Endothelial cell of umbilical vein (primary cell): ENCODE measurements at regions not wholly inside any gene's neighbourhood (a gene's known extent, or its start where the extent isn't known, plus 50 kb on each side); places are given as distances from the start of the nearest gene placed in this dataset.

Experiments
- BruUV-seq: library from RNA; stranded (reverse); fragments of 400-500 nt; replicated peaks from 2 replicates; lab custom pipeline; 2021; lab: Mats Ljungman, UMichigan
- CTCF ChIA-PET: fragments of 300-600, 350-600 bp; sonication (Branson Sonifier 250); formaldehyde crosslinking; loops from one replicate; lab custom pipeline; 2021; ENCODE audit warnings: antibody characterized with exemption, inconsistent platforms; lab: Charles Lee
- POLR2A ChIA-PET: fragments of 300-600, 350-600 bp; sonication (Branson Sonifier 250); formaldehyde crosslinking; loops from one replicate; lab custom pipeline; 2021; ENCODE audit warnings: antibody characterized with exemption, inconsistent platforms; lab: Charles Lee
- DNase-seq: peaks from one replicate; pipeline ENCODE4 v3.0.0-alpha.2; 2011; ENCODE audit warnings: low read depth, low spot score
- FAIRE-seq: peaks from 2 replicates; lab custom pipeline; 2011; peaks lifted over from hg19 to GRCh38; lab: Jason Lieb, UNC
- H2AFZ ChIP-seq: 2 replicates; pipeline ENCODE4 v1.6.0; 2012; ENCODE audit warnings: low read depth, low read length, control low read depth, inconsistent platforms
- H3K27ac ChIP-seq: 2 replicates; pipeline ENCODE4 v1.5.1; 2011; ENCODE audit warnings: low read depth, mild to moderate bottlenecking, control low read depth, low read length, moderate library complexity; ENCODE audit not compliant: insufficient read depth
- H3K27me3 ChIP-seq, 2 experiments: 2 replicates each; pipeline versions ENCODE4 v1.6.0 to v1.6.1; 2011; ENCODE audit warnings: low read length in 2 of 2, mixed read lengths in 1 of 2; ENCODE audit not compliant: control insufficient read depth in 2 of 2, insufficient read depth in 2 of 2
- H3K36me3 ChIP-seq, 2 experiments: 2 replicates in 1 of 2; 3 replicates in 1 of 2; pipeline ENCODE4 v1.5.1; 2011; ENCODE audit warnings: low read length in 2 of 2, mild to moderate bottlenecking in 1 of 2, moderate library complexity in 1 of 2; ENCODE audit not compliant: control insufficient read depth in 2 of 2, insufficient read depth in 2 of 2; ENCODE audit errors: extremely low read depth in 1 of 2
- H3K4me1 ChIP-seq: 3 replicates; pipeline ENCODE4 v1.5.1; 2011; ENCODE audit warnings: mild to moderate bottlenecking, low read length; ENCODE audit not compliant: control insufficient read depth, insufficient read depth; ENCODE audit errors: extremely low read depth
- H3K4me2 ChIP-seq: 2 replicates; pipeline ENCODE4 v1.6.1; 2011; ENCODE audit warnings: low read length, control low read depth, mixed read lengths; ENCODE audit not compliant: insufficient read depth
- H3K4me3 ChIP-seq, 3 experiments: fragments of 200-600 bp in 1 of 3; sonication (generic), shearing (Covaris generic) in 1 of 3; replicated peaks in 1 of 3; 2 replicates each; pipeline ENCODE4 v1.5.1; 2011 to 2016; ENCODE audit warnings: control low read depth in 3 of 3, low read length in 3 of 3, mild to moderate bottlenecking in 2 of 3, inconsistent platforms in 1 of 3, low read depth in 1 of 3, moderate library complexity in 1 of 3; ENCODE audit not compliant: insufficient read depth in 1 of 3
- H3K79me2 ChIP-seq: 2 replicates; pipeline ENCODE4 v1.6.0; 2012; ENCODE audit warnings: low read length, inconsistent platforms; ENCODE audit not compliant: control insufficient read depth, insufficient read depth
- H3K9ac ChIP-seq: replicated peaks from 2 replicates; pipeline ENCODE3; 2011; ENCODE audit warnings: low read length, control low read depth; ENCODE audit not compliant: insufficient read depth; ENCODE audit errors: extremely low read depth
- H3K9me1 ChIP-seq: replicated peaks from 3 replicates; pipeline ENCODE4 v1.6.0; 2011; ENCODE audit warnings: mild to moderate bottlenecking, low read length; ENCODE audit not compliant: control insufficient read depth, insufficient read depth; ENCODE audit errors: extremely low read depth
- H3K9me3 ChIP-seq: replicated peaks from 2 replicates; pipeline ENCODE4 v1.5.1; 2012; ENCODE audit warnings: low read length, inconsistent platforms; ENCODE audit not compliant: control insufficient read depth, insufficient read depth
- H4K20me1 ChIP-seq: replicated peaks from 2 replicates; pipeline ENCODE3; 2011; ENCODE audit warnings: mild to moderate bottlenecking, low read length; ENCODE audit not compliant: control insufficient read depth, insufficient read depth; ENCODE audit errors: extremely low read depth
- EZH2 ChIP-seq: IDR thresholded peaks from 2 replicates; pipeline ENCODE4 v1.6.1; 2012; ENCODE audit warnings: borderline replicate concordance, low read depth, mild to moderate bottlenecking, moderate library complexity, low read length, inconsistent platforms; ENCODE audit not compliant: severe bottlenecking
- FOS ChIP-seq: IDR thresholded peaks from 2 replicates; pipeline ENCODE4 v1.6.1; 2011; ENCODE audit warnings: mild to moderate bottlenecking, low read length, moderate library complexity, borderline replicate concordance; ENCODE audit not compliant: insufficient read depth
- GATA2 ChIP-seq: IDR thresholded peaks from 2 replicates; pipeline ENCODE4 v1.7.0; 2011; ENCODE audit warnings: low read depth, mild to moderate bottlenecking, moderate library complexity, mixed read lengths, low read length; ENCODE audit not compliant: insufficient read length, insufficient read depth
- JUN ChIP-seq: IDR thresholded peaks from 2 replicates; pipeline ENCODE4 v1.6.1; 2011; ENCODE audit warnings: borderline replicate concordance, low read depth; ENCODE audit not compliant: insufficient read length, insufficient read depth
- MYC ChIP-seq: IDR thresholded peaks from one replicate; pipeline ENCODE4 v1.6.1; 2011; ENCODE audit warnings: mild to moderate bottlenecking, low read depth, low read length
- POLR2A ChIP-seq: IDR thresholded peaks from 2 replicates; pipeline ENCODE4 v1.6.1; 2012; ENCODE audit warnings: low read depth, mild to moderate bottlenecking, control low read depth, low read length
- POLR2AphosphoS5 ChIP-seq: IDR thresholded peaks from 2 replicates; pipeline ENCODE4 v1.6.1; 2012; ENCODE audit warnings: low read depth, mild to moderate bottlenecking, control low read depth, low read length, moderate library complexity; ENCODE audit not compliant: insufficient read depth
- dilution Hi-C: fragments of 300-500 bp; cut with MboI; formaldehyde crosslinking; loops from one replicate; pipeline ENCODE4 v1.15.0; 2019; ENCODE audit warnings: low sequenced_read_pairs; ENCODE audit not compliant: extremely low pct_ligation_motif_present
- intact Hi-C: fragments of 100-400 bp; cut with micrococcal nuclease; formaldehyde crosslinking; loops from one replicate; pipeline ENCODE4 v1.10.0; 2022
- TF ChIP-seq, protein P1 (sequence below), 2 donors: IDR thresholded peaks; 1 replicate in 1 of 2; 2 replicates in 1 of 2; pipeline ENCODE4 v1.5.1; 2011; ENCODE audit warnings: low read length in 2 of 2, mild to moderate bottlenecking in 2 of 2, moderate library complexity in 2 of 2, control low read depth in 1 of 2, inconsistent platforms in 1 of 2, low read depth in 1 of 2; ENCODE audit not compliant: insufficient read depth in 1 of 2; ENCODE audit errors: extremely low read depth in 1 of 2
- TF ChIP-seq, protein P2 (sequence below): IDR thresholded peaks from 2 replicates; pipeline ENCODE4 v1.6.1; 2011; ENCODE audit not compliant: insufficient read depth, insufficient read length

DNA sequence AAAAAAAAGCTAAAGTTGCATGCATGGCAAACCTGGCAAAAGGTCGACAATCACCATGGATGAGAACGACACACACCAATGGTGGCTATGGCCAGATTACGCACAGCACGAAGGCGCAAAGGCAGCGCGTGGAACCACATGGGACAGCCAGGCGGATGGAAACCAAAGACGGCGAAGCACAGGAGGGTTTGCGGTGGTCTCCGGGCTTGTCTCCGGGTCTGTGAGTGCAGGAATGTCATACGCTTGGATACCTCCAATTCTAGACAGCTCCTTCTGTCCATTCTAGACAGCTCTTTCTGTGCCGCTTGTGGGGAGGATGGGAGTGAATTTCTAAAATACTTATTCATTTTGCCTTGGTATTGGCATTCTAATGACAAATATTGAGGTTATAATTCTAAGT, 685.4 kb downstream of the BRD1 start:
- Histone ChIP-seq H3K4me2 (no peak overlapping the region), H3K27me3 (no peaks in the 10 kb centered on the region), H3K9ac (no peak overlapping the region), H3K27ac (no peak overlapping the region), H3K9me1 (no peaks in the 10 kb centered on the region), H3K4me3 (no peak overlapping the region), H3K79me2 (no peaks in the 10 kb centered on the region), H4K20me1 (no peaks in the 10 kb centered on the region), H3K36me3 (no peaks in the 10 kb centered on the region), H3K4me1 (no peaks in the 10 kb centered on the region), H3K9me3 (peaks cover 9% of the 10 kb centered on the region), H2AFZ (no peak overlapping the region)
- intact Hi-C loops = no loop called here
- ChIA-PET POLR2A (no interaction called here), CTCF (no interaction called here)
- BruUV-seq = no TSS peak
- no peak for TF ChIP-seq POLR2AphosphoS5
- TF ChIP-seq, protein P1, sequence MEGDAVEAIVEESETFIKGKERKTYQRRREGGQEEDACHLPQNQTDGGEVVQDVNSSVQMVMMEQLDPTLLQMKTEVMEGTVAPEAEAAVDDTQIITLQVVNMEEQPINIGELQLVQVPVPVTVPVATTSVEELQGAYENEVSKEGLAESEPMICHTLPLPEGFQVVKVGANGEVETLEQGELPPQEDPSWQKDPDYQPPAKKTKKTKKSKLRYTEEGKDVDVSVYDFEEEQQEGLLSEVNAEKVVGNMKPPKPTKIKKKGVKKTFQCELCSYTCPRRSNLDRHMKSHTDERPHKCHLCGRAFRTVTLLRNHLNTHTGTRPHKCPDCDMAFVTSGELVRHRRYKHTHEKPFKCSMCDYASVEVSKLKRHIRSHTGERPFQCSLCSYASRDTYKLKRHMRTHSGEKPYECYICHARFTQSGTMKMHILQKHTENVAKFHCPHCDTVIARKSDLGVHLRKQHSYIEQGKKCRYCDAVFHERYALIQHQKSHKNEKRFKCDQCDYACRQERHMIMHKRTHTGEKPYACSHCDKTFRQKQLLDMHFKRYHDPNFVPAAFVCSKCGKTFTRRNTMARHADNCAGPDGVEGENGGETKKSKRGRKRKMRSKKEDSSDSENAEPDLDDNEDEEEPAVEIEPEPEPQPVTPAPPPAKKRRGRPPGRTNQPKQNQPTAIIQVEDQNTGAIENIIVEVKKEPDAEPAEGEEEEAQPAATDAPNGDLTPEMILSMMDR (IDR thresholded peaks at IDR 0.05; ENCODE audit: extremely low read depth in 1 of 2, insufficient read depth in 1 of 2, low read depth in 1 of 2, low read length in 2 of 2) = no peak
- no peak for TF ChIP-seq GATA2
- TF ChIP-seq JUN = no peak
- TF ChIP-seq, protein P2, sequence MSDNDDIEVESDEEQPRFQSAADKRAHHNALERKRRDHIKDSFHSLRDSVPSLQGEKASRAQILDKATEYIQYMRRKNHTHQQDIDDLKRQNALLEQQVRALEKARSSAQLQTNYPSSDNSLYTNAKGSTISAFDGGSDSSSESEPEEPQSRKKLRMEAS = no peak
- no peak for TF ChIP-seq FOS
- no peak for TF ChIP-seq POLR2A
- TF ChIP-seq MYC = no peak
- TF ChIP-seq EZH2 = no peak
- no peak for DNase-seq
- no peak for FAIRE-seq
- dilution Hi-C loops = no loop called here
